ENCODE measurements at regions not wholly inside any gene's neighbourhood (a gene's known extent, or its start where the extent isn't known, plus 50 kb on each side); places are given as distances from the start of the nearest gene placed in this dataset.

GRCh38 chr10:53111529-53111928, 338.9 kb upstream of the MBL2 start:
- Histone ChIP-seq H3K9me3 (no peaks in the 10 kb centered on the region), H3K27me3 (no peaks in the 10 kb centered on the region), H3K4me3 (no peak overlapping the region), H3K36me3 (no peaks in the 10 kb centered on the region), H3K4me1 (ENCODE audit: insufficient read depth) (no peaks in the 10 kb centered on the region), H3K27ac (no peak overlapping the region)
- WGBS, 3 donors = 80 to 84% (median 82%) methylated on average over 5 of the region's 5 CpGs
- intact Hi-C loops (cut with DNase I) = no loop called here
- TF ChIP-seq CTCF (IDR thresholded peaks at IDR 0.05) = no peak
- no peak for TF ChIP-seq EP300 (IDR thresholded peaks at IDR 0.05)
- no peak for TF ChIP-seq POLR2A (IDR thresholded peaks at IDR 0.05)
- DNase-seq = no peak

- WGBS, 3 donors = 48 to 53% (median 52%) methylated on average over 2 of the region's 2 CpGs
- TF ChIP-seq POLR2A (IDR thresholded peaks at IDR 0.05) (no peak), CTCF (IDR thresholded peaks at IDR 0.05) (no peak), EP300 (IDR thresholded peaks at IDR 0.05) (no peak)
- H3K4me1 ChIP-seq (ENCODE audit: insufficient read depth) = no peaks in the 10 kb centered on the region
- intact Hi-C loops (cut with DNase I) = no loop called here
- no peak overlapping the region for H3K4me3 ChIP-seq
- no peaks in the 10 kb centered on the region for H3K27me3 ChIP-seq
- no peaks in the 10 kb centered on the region for H3K9me3 ChIP-seq
- no peak for DNase-seq
- no peaks in the 10 kb centered on the region for H3K36me3 ChIP-seq
- no peak overlapping the region for H3K27ac ChIP-seq
Observed at GRCh38 chr10:53109320-53109719, 336.7 kb upstream of the MBL2 start.

DNA sequence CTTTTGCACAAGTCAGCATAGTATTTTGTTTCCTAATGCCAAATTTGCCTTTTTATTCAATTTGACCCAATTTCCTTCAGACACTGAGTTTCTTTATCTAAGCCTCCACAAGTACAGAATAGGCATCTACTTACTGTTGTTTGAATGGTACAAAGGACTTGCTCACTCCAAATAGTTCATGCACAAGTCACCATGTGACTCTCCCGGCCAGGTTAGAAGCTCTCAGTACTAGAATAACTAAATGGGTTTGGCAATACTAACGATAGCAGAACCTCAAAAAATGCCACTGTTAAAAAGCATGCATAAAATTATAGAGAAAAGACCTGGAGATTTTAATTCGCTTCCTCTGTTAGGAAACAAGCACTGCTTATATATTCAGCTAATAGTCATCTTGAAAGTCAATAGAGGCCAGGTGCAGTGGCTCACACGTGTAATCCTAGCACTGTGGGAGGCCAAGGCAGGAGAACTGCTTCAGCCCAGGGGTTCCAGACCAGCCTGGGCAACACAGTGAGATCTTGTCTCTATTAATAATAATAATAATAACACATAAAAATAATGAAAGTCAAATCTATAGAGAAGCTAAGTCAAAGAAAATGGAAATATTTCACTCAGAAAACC, 335.8 kb upstream of the MBL2 start:
- Histone ChIP-seq H3K36me3 (no peaks in the 10 kb centered on the region), H3K4me3 (no peak overlapping the region), H3K9me3 (no peaks in the 10 kb centered on the region), H3K27ac (no peak overlapping the region), H3K4me1 (ENCODE audit: insufficient read depth) (no peaks in the 10 kb centered on the region), H3K27me3 (no peaks in the 10 kb centered on the region)
- intact Hi-C loops (cut with DNase I) = no loop called here
- DNase-seq = no peak
- TF ChIP-seq CTCF (IDR thresholded peaks at IDR 0.05) (no peak), EP300 (IDR thresholded peaks at IDR 0.05) (no peak), POLR2A (IDR thresholded peaks at IDR 0.05) (no peak)
- WGBS, 3 donors = 68 to 74% (median 69%) methylated on average over 4 of the region's 4 CpGs

DNA sequence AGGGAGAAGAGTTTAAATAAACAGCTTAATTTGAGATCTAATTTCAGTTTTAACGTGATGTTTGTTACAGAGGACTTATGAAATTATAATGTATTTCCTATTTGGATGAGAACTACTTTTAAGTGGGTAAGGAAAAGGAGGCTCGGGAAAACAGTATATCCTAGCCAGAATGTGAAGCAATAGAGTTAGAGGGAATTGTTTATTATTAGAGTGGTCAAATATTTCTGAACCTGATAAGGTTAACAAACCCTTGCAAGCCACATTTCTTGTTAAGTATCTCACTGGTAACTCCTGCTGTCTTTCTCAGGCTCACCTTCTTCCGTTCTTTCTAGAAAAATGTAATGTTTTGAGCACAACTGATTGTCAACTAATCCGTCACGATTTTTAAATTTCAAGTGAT, 335.1 kb upstream of the MBL2 start:
- TF ChIP-seq POLR2A (IDR thresholded peaks at IDR 0.05) (no peak), EP300 (IDR thresholded peaks at IDR 0.05) (no peak), CTCF (IDR thresholded peaks at IDR 0.05) (no peak)
- intact Hi-C loops (cut with DNase I) = no loop called here
- 42 to 55% (median 49%) methylated on average over 5 of the region's 5 CpGs for WGBS, 3 donors

More for the DNA sequence above, 335.1 kb upstream of the MBL2 start:
- Histone ChIP-seq H3K4me1 (ENCODE audit: insufficient read depth) (no peaks in the 10 kb centered on the region), H3K27me3 (no peaks in the 10 kb centered on the region), H3K4me3 (no peak overlapping the region), H3K27ac (no peak overlapping the region), H3K9me3 (no peaks in the 10 kb centered on the region), H3K36me3 (no peaks in the 10 kb centered on the region)
- no peak for DNase-seq
